CD14-positive monocyte (primary cell): ENCODE measurements at regions not wholly inside any gene's neighbourhood (a gene's known extent, or its start where the extent isn't known, plus 50 kb on each side); places are given as distances from the start of the nearest gene placed in this dataset.

Experiments used
- DNase-seq, 3 donors: peaks; one replicate each; pipeline ENCODE4 v3.0.0-alpha.2; 2011 to 2022
- H2AFZ ChIP-seq: 2 replicates; pipeline ENCODE4 v1.6.0; 2012; ENCODE audit warnings: mild to moderate bottlenecking, low read depth, low read length, inconsistent platforms; ENCODE audit not compliant: insufficient read depth, poor library complexity, severe bottlenecking
- H3K27ac ChIP-seq, 2 donors: 1 replicate in 1 of 2; 2 replicates in 1 of 2; pipeline ENCODE4 v1.5.1; 2012 to 2013; ENCODE audit warnings: low read length in 2 of 2, control low read depth in 1 of 2, inconsistent platforms in 1 of 2, low read depth in 1 of 2, mild to moderate bottlenecking in 1 of 2
- H3K27me3 ChIP-seq, 2 donors: one replicate each; pipeline versions ENCODE4 v1.6.0 to v1.6.1; 2011 to 2013; ENCODE audit warnings: low read length in 2 of 2; ENCODE audit not compliant: control insufficient read depth in 2 of 2, insufficient read depth in 2 of 2
- H3K36me3 ChIP-seq, 2 donors: replicated peaks in 1 of 2; 1 replicate in 1 of 2; 2 replicates in 1 of 2; pipeline versions ENCODE4 v1.5.1 to v1.6.1; 2012 to 2013; ENCODE audit warnings: low read length in 2 of 2, control low read depth in 1 of 2, inconsistent platforms in 1 of 2, mild to moderate bottlenecking in 1 of 2; ENCODE audit not compliant: insufficient read depth in 2 of 2, control insufficient read depth in 1 of 2
- H3K4me1 ChIP-seq, 2 donors: 1 replicate in 1 of 2; 2 replicates in 1 of 2; pipeline versions ENCODE4 v1.5.1 to v1.6.1; 2012 to 2013; ENCODE audit warnings: low read length in 2 of 2, control low read depth in 1 of 2, inconsistent platforms in 1 of 2, mild to moderate bottlenecking in 1 of 2, moderate library complexity in 1 of 2; ENCODE audit not compliant: insufficient read depth in 2 of 2, control insufficient read depth in 1 of 2
- H3K4me2 ChIP-seq: replicated peaks from 2 replicates; pipeline ENCODE3; 2012; ENCODE audit warnings: low read length, moderate library complexity, mild to moderate bottlenecking; ENCODE audit not compliant: poor library complexity, severe bottlenecking; ENCODE audit errors: extremely low read depth
- H3K4me3 ChIP-seq, 3 experiments: fragments of 200-600 bp in 1 of 3; sonication (generic) in 1 of 3; replicated peaks in 1 of 3; 1 replicate in 2 of 3; 2 replicates in 1 of 3; pipeline ENCODE4 v1.5.1; 2011 to 2013; ENCODE audit warnings: low read length in 3 of 3, mild to moderate bottlenecking in 3 of 3, control low read depth in 2 of 3, low read depth in 2 of 3, inconsistent platforms in 1 of 3, moderate library complexity in 1 of 3
- H3K79me2 ChIP-seq: 2 replicates; pipeline ENCODE4 v1.6.0; 2012; ENCODE audit warnings: mild to moderate bottlenecking, control low read depth, inconsistent platforms, low read length, moderate library complexity; ENCODE audit not compliant: insufficient read depth
- H3K9ac ChIP-seq: 2 replicates; pipeline ENCODE4 v1.6.0; 2017; ENCODE audit warnings: low read length, mild to moderate bottlenecking; ENCODE audit not compliant: insufficient read depth, poor library complexity, severe bottlenecking
- H3K9me3 ChIP-seq, 2 donors: replicated peaks in 1 of 2; 1 replicate in 1 of 2; 2 replicates in 1 of 2; pipeline versions ENCODE4 v1.5.1 to v1.6.1; 2012 to 2013; ENCODE audit warnings: low read length in 2 of 2, control low read depth in 1 of 2; ENCODE audit not compliant: control insufficient read depth in 1 of 2, insufficient read depth in 1 of 2
- H4K20me1 ChIP-seq: 2 replicates; pipeline ENCODE4 v1.6.0; 2012; ENCODE audit warnings: mild to moderate bottlenecking, low read length, control low read depth, moderate library complexity; ENCODE audit not compliant: insufficient read depth
- H3K27ac Mint-ChIP-seq, 7 donors: one replicate each; pipeline ENCODE4 v1.8.0; 2020; ENCODE audit warnings: mild to moderate bottlenecking in 7 of 7, mixed read lengths in 7 of 7, moderate library complexity in 6 of 7, inconsistent platforms in 2 of 7
- H3K27me3 Mint-ChIP-seq, 3 donors: one replicate each; pipeline ENCODE4 v1.8.0; 2021 to 2022; ENCODE audit warnings: low read depth in 3 of 3, mild to moderate bottlenecking in 3 of 3, mixed read lengths in 3 of 3, moderate library complexity in 3 of 3, inconsistent platforms in 1 of 3
- H3K36me3 Mint-ChIP-seq, 2 donors: one replicate each; pipeline ENCODE4 v1.8.0; 2020; ENCODE audit warnings: mixed read lengths in 2 of 2, inconsistent platforms in 1 of 2, mild to moderate bottlenecking in 1 of 2
- H3K4me1 Mint-ChIP-seq: one replicate; pipeline ENCODE4 v1.8.0; 2020; ENCODE audit warnings: mild to moderate bottlenecking, mixed read lengths
- H3K4me3 Mint-ChIP-seq, 2 donors: one replicate each; pipeline ENCODE4 v1.8.0; 2020; ENCODE audit warnings: mild to moderate bottlenecking in 2 of 2, mixed read lengths in 2 of 2, moderate library complexity in 1 of 2
- H3K9me3 Mint-ChIP-seq, 7 donors: one replicate each; pipeline ENCODE4 v1.8.0; 2020 to 2022; ENCODE audit warnings: mixed read lengths in 7 of 7, mild to moderate bottlenecking in 6 of 7, moderate library complexity in 6 of 7, inconsistent platforms in 2 of 7
- CTCF ChIP-seq: fragments of 200-600 bp; IDR thresholded peaks from one replicate; pipeline ENCODE4 v1.8.0; 2022; ENCODE audit warnings: antibody characterized with exemption, mild to moderate bottlenecking
- WGBS: methylation state at CpG from one replicate; pipeline ENCODE4 v1.1.5; 2013; ENCODE audit warnings: missing lambda C conversion rate; ENCODE audit not compliant: insufficient coverage; 5-methylcytosine and 5-hydroxymethylcytosine counted together
- intact Hi-C, 2 donors: fragments of 100-400 bp; cut with micrococcal nuclease; formaldehyde crosslinking; loops; one replicate each; pipeline versions ENCODE4 v1.15.0 to v1.15.1; 2023

GRCh38 chr2:220949466-220949865, 622.6 kb downstream of the EPHA4 start:
- H3K4me3 Mint-ChIP-seq: no peak overlapping the region

GRCh38 chr2:220955776-220956175, 616.3 kb downstream of the EPHA4 start:
- H3K4me2 ChIP-seq: no peak overlapping the region
- no peak overlapping the region for H3K9ac ChIP-seq
- no CpG with 5 or more reads among the region's 1 CpG for WGBS
- Mint-ChIP-seq H3K27ac (no peak overlapping the region), H3K36me3 (no peaks in the 10 kb centered on the region), H3K27me3 (peaks cover 0 to 2% (median 2%) of the 10 kb centered on the region in 3 donors), H3K4me3 (no peak overlapping the region), H3K9me3 (peaks cover 0 to 7% (median 2%) of the 10 kb centered on the region in 7 donors), H3K4me1 (no peaks in the 10 kb centered on the region)
- H3K27me3 ChIP-seq: no peaks in the 10 kb centered on the region
- peaks cover 0 to 2% of the 10 kb centered on the region in 2 donors for H3K9me3 ChIP-seq
- no peaks in the 10 kb centered on the region for H3K36me3 ChIP-seq
- H3K4me1 ChIP-seq: no peaks in the 10 kb centered on the region
- no peak overlapping the region for H3K4me3 ChIP-seq
- no peaks in the 10 kb centered on the region for H4K20me1 ChIP-seq
- H3K27ac ChIP-seq: no peak overlapping the region
- H3K79me2 ChIP-seq: no peaks in the 10 kb centered on the region
- no peak overlapping the region for H2AFZ ChIP-seq
- TF ChIP-seq CTCF: no peak
- DNase-seq: no peak
- intact Hi-C loops: no loop called here

More at GRCh38 chr2:220949466-220949865, 622.6 kb downstream of the EPHA4 start:
- peaks cover 0 to 6% (median 2%) of the 10 kb centered on the region in 7 donors for H3K9me3 Mint-ChIP-seq
- Histone ChIP-seq H3K36me3 (no peaks in the 10 kb centered on the region), H3K9ac (no peak overlapping the region), H3K4me1 (no peaks in the 10 kb centered on the region), H3K4me2 (no peak overlapping the region), H2AFZ (no peak overlapping the region), H3K4me3 (no peak overlapping the region), H4K20me1 (no peaks in the 10 kb centered on the region), H3K27ac (no peak overlapping the region), H3K79me2 (no peaks in the 10 kb centered on the region), H3K27me3 (no peaks in the 10 kb centered on the region), H3K9me3 (no peaks in the 10 kb centered on the region)
- peaks cover 0 to 1% (median 0%) of the 10 kb centered on the region in 3 donors for H3K27me3 Mint-ChIP-seq
- WGBS: 86% methylated on average over 1 of the region's 3 CpGs
- DNase-seq: no peak
- H3K27ac Mint-ChIP-seq: no peak overlapping the region
- no peaks in the 10 kb centered on the region for H3K36me3 Mint-ChIP-seq
- no peaks in the 10 kb centered on the region for H3K4me1 Mint-ChIP-seq
- TF ChIP-seq CTCF: no peak
- intact Hi-C loops: no loop called here
